B cell (primary cell): ENCODE measurements at regions not wholly inside any gene's neighbourhood (a gene's known extent, or its start where the extent isn't known, plus 50 kb on each side); places are given as distances from the start of the nearest gene placed in this dataset.

Source experiments
- ATAC-seq: fragments of 200-7000 bp; cut with Tn5 transposase; one replicate; pipeline ENCODE4 v1.10.0; 2021; ENCODE audit warnings: low read depth, mild to moderate bottlenecking, moderate number of reproducible peaks, moderate library complexity
- CTCF ChIA-PET: fragments of 350-600 bp; sonication (Branson Sonifier 250); formaldehyde crosslinking; loops from one replicate; lab custom pipeline; 2021; ENCODE audit warnings: antibody characterized with exemption, inconsistent platforms; lab: Charles Lee
- POLR2A ChIA-PET: fragments of 350-600 bp; sonication (Branson Sonifier 250); formaldehyde crosslinking; loops from one replicate; lab custom pipeline; 2021; ENCODE audit warnings: antibody characterized with exemption; lab: Charles Lee
- DNase-seq: peaks from one replicate; pipeline ENCODE4 v3.0.0; 2013
- H2AFZ ChIP-seq: 2 replicates; pipeline ENCODE4 v1.6.1; 2012; ENCODE audit warnings: mild to moderate bottlenecking, low read depth, low read length; ENCODE audit not compliant: insufficient read depth, poor library complexity, severe bottlenecking
- H3K27ac ChIP-seq, 2 donors: 1 replicate in 1 of 2; 2 replicates in 1 of 2; pipeline ENCODE4 v1.5.1; 2012 to 2013; ENCODE audit warnings: low read length in 2 of 2, mild to moderate bottlenecking in 2 of 2, moderate library complexity in 1 of 2
- H3K27me3 ChIP-seq, 4 experiments: fragments of 200-600 bp in 1 of 4; sonication (generic) in 1 of 4; replicated peaks in 1 of 4; 1 replicate in 2 of 4; 2 replicates in 2 of 4; pipeline versions ENCODE4 v1.6.1 to v1.7.0; 2013 to 2016; ENCODE audit warnings: low read length in 3 of 4, mild to moderate bottlenecking in 2 of 4, mixed read lengths in 1 of 4, moderate library complexity in 1 of 4; ENCODE audit not compliant: insufficient read depth in 4 of 4, control insufficient read depth in 3 of 4; ENCODE audit errors: control extremely low read depth in 1 of 4
- H3K36me3 ChIP-seq, 2 experiments: replicated peaks in 1 of 2; 1 replicate in 1 of 2; 2 replicates in 1 of 2; pipeline versions ENCODE4 v1.6.1 to v1.7.1; 2013; ENCODE audit warnings: low read length in 1 of 2; ENCODE audit not compliant: insufficient read depth in 2 of 2, control insufficient read depth in 1 of 2; ENCODE audit errors: control extremely low read depth in 1 of 2, extremely low read depth in 1 of 2
- H3K4me1 ChIP-seq, 2 donors: fragments of 200-600 bp in 1 of 2; sonication (generic) in 1 of 2; 1 replicate in 1 of 2; 2 replicates in 1 of 2; pipeline versions ENCODE4 v1.5.1 to v1.6.1; 2013 to 2017; ENCODE audit warnings: low read length in 2 of 2; ENCODE audit not compliant: control insufficient read depth in 2 of 2, insufficient read depth in 2 of 2
- H3K4me2 ChIP-seq: replicated peaks from 2 replicates; pipeline ENCODE3; 2012; ENCODE audit warnings: mild to moderate bottlenecking, low read depth, low read length; ENCODE audit not compliant: poor library complexity, severe bottlenecking
- H3K4me3 ChIP-seq, 5 experiments: fragments of 200-600 bp in 1 of 5; sonication (generic) in 1 of 5; 1 replicate in 3 of 5; 2 replicates in 2 of 5; pipeline versions ENCODE4 v1.5.1 to v1.7.0; 2011 to 2016; ENCODE audit warnings: low read length in 4 of 5, mild to moderate bottlenecking in 4 of 5, low read depth in 2 of 5, control low read depth in 1 of 5, moderate library complexity in 1 of 5; ENCODE audit not compliant: insufficient read depth in 1 of 5; ENCODE audit errors: control extremely low read depth in 1 of 5, extremely low read depth in 1 of 5
- H3K79me2 ChIP-seq: fragments of 200-600 bp; sonication (generic); one replicate; pipeline ENCODE4 v1.6.0; 2016; ENCODE audit warnings: low read length; ENCODE audit not compliant: control insufficient read depth, insufficient read depth
- H3K9ac ChIP-seq: fragments of 200-600 bp; sonication (generic); 2 replicates; pipeline ENCODE4 v1.6.1; 2017; ENCODE audit warnings: mild to moderate bottlenecking, low read length, moderate library complexity
- H3K9me3 ChIP-seq, 3 donors: one replicate each; pipeline versions ENCODE4 v1.6.1 to v1.7.1; 2013; ENCODE audit warnings: low read length in 2 of 3; ENCODE audit not compliant: control insufficient read depth in 2 of 3, insufficient read depth in 1 of 3; ENCODE audit errors: control extremely low read depth in 1 of 3
- H4K20me1 ChIP-seq: 2 replicates; pipeline ENCODE4 v1.6.0; 2012; ENCODE audit warnings: mild to moderate bottlenecking, low read length; ENCODE audit not compliant: insufficient read depth, control insufficient read depth, poor library complexity, severe bottlenecking
- H3K27ac Mint-ChIP-seq: one replicate; pipeline ENCODE4 v1.8.0; 2021; ENCODE audit warnings: mixed read lengths
- H3K27me3 Mint-ChIP-seq: one replicate; pipeline ENCODE4 v1.8.0; 2021; ENCODE audit warnings: mixed read lengths
- H3K4me1 Mint-ChIP-seq: one replicate; pipeline ENCODE4 v1.8.0; 2021; ENCODE audit warnings: mixed read lengths
- H3K4me3 Mint-ChIP-seq: one replicate; pipeline ENCODE4 v1.8.0; 2021; ENCODE audit warnings: mixed read lengths
- H3K9me3 Mint-ChIP-seq: one replicate; pipeline ENCODE4 v1.8.0; 2022; ENCODE audit warnings: mixed read lengths; ENCODE audit not compliant: insufficient read depth
- EZH2 ChIP-seq: IDR thresholded peaks from 2 replicates; pipeline ENCODE4 v1.6.1; 2012; ENCODE audit warnings: borderline replicate concordance, low read depth, mild to moderate bottlenecking, moderate library complexity, low read length; ENCODE audit not compliant: insufficient read depth, poor library complexity, severe bottlenecking
- WGBS: methylation state at CpG from one replicate; pipeline ENCODE4 v1.1.5; 2013; ENCODE audit warnings: missing lambda C conversion rate; ENCODE audit not compliant: insufficient coverage; 5-methylcytosine and 5-hydroxymethylcytosine counted together
- intact Hi-C: fragments of 100-400 bp; cut with micrococcal nuclease; formaldehyde crosslinking; loops from one replicate; pipeline ENCODE4 v1.10.0; 2022
- TF ChIP-seq, protein P1 (sequence below): fragments of 200-600 bp; IDR thresholded peaks from one replicate; pipeline ENCODE4 v1.8.0; 2022; ENCODE audit warnings: antibody characterized with exemption, mild to moderate bottlenecking

DNA sequence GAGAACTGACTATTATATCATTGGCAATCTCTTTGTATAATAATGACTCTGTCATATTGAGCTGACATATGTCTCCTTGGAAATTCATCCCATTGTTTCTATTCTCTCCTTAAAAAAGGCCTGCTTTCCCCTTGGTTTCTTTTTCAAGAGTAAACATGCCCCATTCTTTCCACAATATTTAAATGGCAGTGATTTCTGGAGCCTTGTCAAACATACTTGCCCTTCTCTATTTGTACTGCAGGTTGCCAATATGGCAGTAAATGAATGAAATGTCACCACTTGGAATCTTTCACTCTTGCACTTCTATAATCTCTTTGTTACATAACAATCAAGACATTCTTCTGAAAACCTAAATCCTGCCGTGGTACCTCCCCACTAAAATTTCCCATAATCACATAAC lies 1265.1 kb upstream of the CDH8 start:
- no peak for TF ChIP-seq EZH2
- TF ChIP-seq, protein P1, sequence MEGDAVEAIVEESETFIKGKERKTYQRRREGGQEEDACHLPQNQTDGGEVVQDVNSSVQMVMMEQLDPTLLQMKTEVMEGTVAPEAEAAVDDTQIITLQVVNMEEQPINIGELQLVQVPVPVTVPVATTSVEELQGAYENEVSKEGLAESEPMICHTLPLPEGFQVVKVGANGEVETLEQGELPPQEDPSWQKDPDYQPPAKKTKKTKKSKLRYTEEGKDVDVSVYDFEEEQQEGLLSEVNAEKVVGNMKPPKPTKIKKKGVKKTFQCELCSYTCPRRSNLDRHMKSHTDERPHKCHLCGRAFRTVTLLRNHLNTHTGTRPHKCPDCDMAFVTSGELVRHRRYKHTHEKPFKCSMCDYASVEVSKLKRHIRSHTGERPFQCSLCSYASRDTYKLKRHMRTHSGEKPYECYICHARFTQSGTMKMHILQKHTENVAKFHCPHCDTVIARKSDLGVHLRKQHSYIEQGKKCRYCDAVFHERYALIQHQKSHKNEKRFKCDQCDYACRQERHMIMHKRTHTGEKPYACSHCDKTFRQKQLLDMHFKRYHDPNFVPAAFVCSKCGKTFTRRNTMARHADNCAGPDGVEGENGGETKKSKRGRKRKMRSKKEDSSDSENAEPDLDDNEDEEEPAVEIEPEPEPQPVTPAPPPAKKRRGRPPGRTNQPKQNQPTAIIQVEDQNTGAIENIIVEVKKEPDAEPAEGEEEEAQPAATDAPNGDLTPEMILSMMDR = no peak

DNA sequence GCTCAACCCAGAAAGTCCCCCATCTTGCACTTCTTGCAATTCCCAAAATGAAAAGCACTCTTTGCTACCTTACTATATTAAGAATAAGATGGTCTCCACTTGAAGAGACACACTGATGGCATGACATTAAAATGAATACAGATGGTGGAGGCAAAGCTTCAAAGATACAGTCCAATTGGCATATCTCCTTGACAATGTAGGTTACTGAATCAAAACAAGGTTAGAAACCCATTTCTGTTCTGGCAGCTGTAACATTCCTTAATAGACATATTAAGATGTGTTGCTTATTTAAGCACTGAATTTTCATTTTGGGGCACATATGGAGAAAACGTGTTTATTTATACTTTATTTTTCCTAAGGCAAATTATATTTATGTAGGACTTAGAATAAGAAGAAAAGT lies 1262.8 kb upstream of the CDH8 start:
- CTCF ChIA-PET = no interaction called here
- Histone ChIP-seq H2AFZ (no peak overlapping the region), H3K27me3 (no peaks in the 10 kb centered on the region), H3K4me1 (no peaks in the 10 kb centered on the region), H3K4me3 (no peak overlapping the region), H3K27ac (no peak overlapping the region), H3K4me2 (no peak overlapping the region), H4K20me1 (no peaks in the 10 kb centered on the region), H3K9ac (no peak overlapping the region), H3K36me3 (no peaks in the 10 kb centered on the region), H3K79me2 (no peaks in the 10 kb centered on the region), H3K9me3 (no peaks in the 10 kb centered on the region)
- Mint-ChIP-seq H3K4me1 (no peaks in the 10 kb centered on the region), H3K27ac (no peak overlapping the region), H3K4me3 (no peak overlapping the region), H3K9me3 (no peaks in the 10 kb centered on the region), H3K27me3 (no peaks in the 10 kb centered on the region)
- POLR2A ChIA-PET = no interaction called here
- DNase-seq = no peak
- intact Hi-C loops = no loop called here
- WGBS = no CpG with 5 or more reads among the region's 1 CpG
- no peak for ATAC-seq
- TF ChIP-seq, protein P1 = no peak
- TF ChIP-seq EZH2 = no peak

More for the DNA sequence above, 1265.1 kb upstream of the CDH8 start:
- Mint-ChIP-seq H3K4me1 (no peaks in the 10 kb centered on the region), H3K9me3 (no peaks in the 10 kb centered on the region), H3K27ac (no peak overlapping the region), H3K27me3 (no peaks in the 10 kb centered on the region), H3K4me3 (no peak overlapping the region)
- intact Hi-C loops = no loop called here
- 67% methylated on average over 1 of the region's 1 CpG for WGBS
- H3K36me3 ChIP-seq = no peaks in the 10 kb centered on the region
- H4K20me1 ChIP-seq = no peaks in the 10 kb centered on the region
- ATAC-seq (no peak), DNase-seq (no peak)
- H3K27me3 ChIP-seq = no peaks in the 10 kb centered on the region
- ChIA-PET CTCF (no interaction called here), POLR2A (no interaction called here)
- no peaks in the 10 kb centered on the region for H3K4me1 ChIP-seq
- no peaks in the 10 kb centered on the region for H3K9me3 ChIP-seq
- H3K4me2 ChIP-seq = no peak overlapping the region
- no peak overlapping the region for H3K9ac ChIP-seq
- no peak overlapping the region for H3K4me3 ChIP-seq
- H2AFZ ChIP-seq = no peak overlapping the region
- no peaks in the 10 kb centered on the region for H3K79me2 ChIP-seq
- no peak overlapping the region for H3K27ac ChIP-seq
